Activated CD8-positive, alpha-beta memory T cell treated with anti-CD3 and anti-CD28 coated beads for 4 hours (primary cell): ENCODE measurements at regions not wholly inside any gene's neighbourhood (a gene's known extent, or its start where the extent isn't known, plus 50 kb on each side); places are given as distances from the start of the nearest gene placed in this dataset.

ENCODE experiments used
- DNase-seq, 2 donors: peaks; one replicate each; pipeline ENCODE4 v3.0.0-alpha.2; 2020; ENCODE audit warnings: low read depth in 2 of 2

DNA sequence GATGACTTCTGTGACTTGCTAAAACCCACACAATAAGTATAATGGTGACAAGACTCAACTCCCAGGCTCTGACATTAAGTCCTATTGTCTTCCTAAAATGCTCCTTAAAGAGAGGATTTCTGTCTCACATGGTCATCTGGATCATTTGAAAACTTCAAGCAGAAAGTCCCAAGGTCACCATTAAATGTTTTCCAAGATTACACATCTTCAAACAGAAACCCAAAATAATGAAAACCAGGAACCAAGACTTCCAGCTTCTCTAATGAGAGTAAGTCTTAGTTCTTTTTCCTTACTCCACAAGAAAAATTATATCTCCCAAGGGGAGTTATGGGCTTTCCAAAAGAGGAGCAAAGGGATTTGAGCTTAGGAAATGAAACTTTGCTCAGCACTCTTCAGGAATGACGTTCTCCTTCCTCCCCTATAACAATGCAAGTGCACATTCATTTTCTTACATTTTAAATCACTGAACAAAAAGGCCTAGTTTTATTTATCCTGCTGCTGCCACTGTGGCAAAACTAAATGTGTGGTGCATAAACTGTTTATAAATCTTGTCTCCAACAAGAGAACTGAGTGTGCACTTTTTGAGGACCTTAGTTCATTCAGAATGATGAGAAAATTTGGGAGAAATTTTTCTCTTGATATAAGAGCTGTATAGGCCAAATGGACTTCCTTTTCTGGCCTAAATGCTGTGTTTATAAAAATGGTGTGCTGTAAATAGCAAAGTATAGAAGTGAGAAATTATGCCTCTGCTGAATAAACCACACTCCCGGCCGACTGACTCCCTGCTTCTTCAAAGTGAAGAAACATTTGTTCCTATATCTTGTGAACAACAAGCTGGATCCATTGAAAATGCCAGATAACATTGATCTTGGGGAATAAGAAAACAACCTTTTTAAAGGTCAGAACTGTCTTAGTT, 148.4 kb upstream of the PLEKHG7 start:
- no peak for DNase-seq

DNA sequence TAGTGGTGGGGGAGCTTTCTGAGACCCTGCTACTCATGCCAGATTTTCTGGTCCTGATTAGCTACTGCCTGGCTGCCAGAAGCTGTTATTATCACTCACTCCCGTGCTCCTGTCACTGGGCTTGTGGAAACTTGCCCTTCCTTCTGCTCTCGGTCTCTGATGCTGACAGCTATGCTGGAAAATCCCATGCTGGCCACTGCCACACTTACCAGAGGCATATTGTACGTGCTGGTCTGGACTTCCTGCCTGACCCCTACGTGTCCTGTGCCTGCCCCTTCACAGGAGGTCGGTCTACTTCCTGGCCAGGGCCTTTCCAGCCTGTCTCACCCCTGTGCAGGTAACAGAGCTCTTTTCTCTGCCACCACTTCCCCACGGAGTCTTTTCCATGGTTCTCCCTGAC, 149.4 kb upstream of the PLEKHG7 start:
- no peak for DNase-seq

DNA sequence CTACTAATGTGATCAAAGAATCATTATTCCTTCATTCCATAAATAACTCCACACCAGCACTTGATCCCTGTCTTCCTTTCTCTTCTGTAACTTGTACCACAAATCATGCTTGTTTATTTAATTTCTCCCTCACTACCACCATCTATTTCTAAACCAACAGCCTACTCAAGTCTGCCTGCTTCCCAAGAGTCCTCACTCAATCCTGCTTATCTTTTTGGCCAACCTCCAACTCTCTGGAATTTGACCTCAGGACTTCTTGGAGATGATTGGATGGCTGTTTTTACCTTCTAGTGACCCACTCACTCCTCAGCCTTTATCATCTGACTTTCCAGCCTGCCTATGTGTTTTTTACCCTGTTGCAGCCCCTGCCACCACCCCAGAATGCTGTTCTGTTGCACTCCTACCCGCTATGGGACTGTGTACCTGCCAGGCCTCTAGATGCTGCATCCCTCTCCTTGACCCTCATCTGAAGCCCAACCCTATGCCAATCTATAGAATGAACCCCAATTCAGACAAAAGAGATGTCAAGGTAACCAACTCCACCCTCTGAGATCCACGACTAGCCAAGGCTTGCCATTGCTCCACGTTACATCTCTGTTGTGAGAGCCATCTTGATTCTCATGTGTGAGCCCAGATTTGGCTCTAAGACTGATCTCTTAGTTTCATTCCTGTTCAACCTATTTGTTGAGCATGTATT, 150.2 kb upstream of the PLEKHG7 start:
- DNase-seq: no peak

DNA sequence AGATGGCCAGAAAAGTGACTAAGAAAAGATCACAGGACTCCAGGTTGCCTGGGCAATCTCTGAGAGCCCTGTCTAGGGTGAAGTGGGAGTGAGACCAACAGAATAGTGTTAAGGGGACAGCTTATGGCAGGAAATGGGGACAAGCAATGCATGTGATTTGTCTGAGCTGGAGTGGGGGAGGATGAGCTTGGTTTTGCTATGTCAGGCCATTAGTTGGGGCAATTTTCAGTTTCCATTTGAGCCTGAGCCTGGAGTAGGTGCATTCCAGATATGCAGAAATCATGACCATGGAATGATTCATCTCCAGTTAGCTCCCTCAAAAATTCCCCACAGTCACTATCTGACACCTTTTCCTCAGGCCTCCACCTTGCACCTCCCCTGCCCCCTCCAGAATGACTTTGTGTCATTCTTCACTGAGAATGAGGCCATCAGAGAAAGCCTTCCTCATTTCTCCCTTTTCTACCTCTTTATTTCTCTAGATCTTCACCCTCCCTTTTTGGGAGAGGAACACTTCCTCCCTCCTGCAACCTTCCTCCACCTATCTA, 150.9 kb upstream of the PLEKHG7 start:
- DNase-seq: no peak

DNA sequence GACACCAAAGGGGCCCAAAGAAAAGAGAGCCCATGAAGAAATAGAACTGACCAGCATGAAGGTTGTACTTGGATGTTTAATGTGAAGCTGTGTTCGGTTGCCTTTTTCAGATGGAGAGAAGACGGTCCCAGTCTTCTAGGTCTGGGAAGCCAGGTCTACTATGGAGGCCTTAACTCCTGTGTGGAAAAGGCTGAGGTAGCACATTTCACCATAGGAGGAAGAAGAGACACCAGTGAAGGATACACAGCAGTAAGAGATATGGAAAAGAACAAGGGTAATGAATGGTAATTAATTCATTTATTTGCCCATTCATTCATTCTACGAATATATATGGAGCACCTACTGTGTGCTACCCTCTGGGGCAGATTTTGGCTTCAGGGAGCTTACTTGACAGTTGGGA, 151.6 kb upstream of the PLEKHG7 start:
- no peak for DNase-seq

DNA sequence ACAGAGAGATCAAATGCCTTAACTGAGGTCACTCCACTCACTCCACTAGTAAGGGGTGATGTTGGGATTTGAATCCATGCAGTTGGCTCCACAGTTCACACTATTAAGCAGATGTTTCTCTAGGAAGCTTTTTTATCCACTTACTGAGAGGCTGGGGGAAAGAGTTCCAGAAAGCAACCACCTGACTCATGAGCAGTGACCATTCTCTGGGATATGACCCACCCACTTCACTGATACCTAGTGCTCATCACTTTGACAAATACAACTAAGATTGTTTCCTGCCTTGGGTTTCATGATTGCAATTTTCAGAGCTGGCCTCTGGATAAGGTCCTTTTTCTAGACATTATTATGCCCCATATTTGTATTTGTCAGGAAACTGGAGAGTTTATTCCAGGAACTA, 152.1 kb upstream of the PLEKHG7 start:
- no peak for DNase-seq

DNA sequence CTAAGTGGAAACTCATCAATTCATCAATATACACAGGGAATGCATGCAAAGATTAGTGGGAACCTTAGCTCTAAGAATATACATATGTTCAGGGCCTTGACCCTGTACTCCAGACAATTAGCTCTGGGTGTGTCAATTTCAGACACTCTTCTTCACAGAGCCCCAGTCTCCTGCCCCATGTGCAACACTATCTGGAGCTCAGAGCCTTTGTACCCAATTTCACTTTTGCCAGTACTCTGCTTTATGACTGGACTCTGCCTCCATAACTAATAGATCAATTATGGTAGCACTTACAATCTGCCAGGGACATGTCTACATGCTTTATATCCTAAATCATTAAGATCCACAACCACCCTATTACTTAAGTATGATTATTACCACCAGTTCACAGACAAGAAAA, 152.5 kb upstream of the PLEKHG7 start:
- no peak for DNase-seq

DNA sequence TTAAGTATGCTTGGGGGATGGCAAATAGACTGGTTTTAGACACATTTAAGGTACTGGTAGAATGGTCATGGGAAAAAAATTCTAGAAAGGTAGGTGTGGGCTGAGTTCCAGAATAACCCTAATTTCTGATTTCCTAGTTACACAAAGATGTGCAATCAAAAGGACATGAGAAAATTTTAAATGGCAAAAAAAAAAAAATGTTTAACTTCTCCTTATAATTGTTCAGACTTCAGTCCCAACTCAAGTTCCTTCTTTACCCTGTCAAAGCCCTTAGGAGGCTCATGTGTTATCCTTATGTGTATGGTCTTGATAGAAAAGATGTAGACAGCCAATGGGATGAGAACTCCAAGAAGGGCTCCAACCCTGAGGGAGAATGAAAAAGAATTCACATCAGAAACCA, 153.3 kb upstream of the PLEKHG7 start:
- no peak for DNase-seq

DNA sequence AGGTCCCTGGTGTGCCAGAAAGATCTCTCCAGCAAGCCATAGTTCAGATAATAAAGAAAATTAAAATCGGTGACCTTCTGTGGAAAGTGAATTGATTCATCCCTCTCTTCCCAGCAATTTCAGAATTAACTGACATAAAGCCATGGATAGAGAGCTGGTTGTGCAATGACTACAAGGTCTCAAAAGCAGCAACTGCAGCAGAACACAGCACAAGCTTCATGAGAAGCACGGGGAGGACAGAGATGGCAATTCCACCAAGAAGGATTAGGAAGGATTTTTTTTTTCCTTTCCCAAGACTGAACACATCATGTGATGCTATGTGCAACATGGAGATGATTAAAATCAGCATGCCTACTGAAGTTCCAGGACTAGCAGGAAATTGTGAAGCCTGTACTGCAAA, 154.9 kb upstream of the PLEKHG7 start:
- no peak for DNase-seq

DNA sequence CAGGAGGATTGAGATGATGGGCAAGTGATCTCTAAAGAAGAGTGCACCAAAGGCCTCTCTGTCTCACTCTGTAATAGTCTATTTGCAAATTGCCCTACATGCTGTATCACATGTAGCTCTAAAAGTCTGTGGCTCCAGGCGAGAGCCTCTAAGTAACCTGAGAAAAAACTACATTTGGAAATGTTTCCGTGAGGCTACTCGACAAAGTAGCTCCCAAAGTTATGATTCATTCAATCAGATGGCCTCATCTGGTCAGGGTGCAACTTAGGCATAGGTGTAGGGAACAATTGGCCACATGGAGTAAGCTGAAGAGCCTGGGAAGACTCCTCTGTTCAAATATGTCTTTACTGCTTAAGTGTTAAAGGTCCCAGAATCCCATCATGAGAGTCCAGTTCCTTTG, 155.4 kb upstream of the PLEKHG7 start:
- no peak for DNase-seq

DNA sequence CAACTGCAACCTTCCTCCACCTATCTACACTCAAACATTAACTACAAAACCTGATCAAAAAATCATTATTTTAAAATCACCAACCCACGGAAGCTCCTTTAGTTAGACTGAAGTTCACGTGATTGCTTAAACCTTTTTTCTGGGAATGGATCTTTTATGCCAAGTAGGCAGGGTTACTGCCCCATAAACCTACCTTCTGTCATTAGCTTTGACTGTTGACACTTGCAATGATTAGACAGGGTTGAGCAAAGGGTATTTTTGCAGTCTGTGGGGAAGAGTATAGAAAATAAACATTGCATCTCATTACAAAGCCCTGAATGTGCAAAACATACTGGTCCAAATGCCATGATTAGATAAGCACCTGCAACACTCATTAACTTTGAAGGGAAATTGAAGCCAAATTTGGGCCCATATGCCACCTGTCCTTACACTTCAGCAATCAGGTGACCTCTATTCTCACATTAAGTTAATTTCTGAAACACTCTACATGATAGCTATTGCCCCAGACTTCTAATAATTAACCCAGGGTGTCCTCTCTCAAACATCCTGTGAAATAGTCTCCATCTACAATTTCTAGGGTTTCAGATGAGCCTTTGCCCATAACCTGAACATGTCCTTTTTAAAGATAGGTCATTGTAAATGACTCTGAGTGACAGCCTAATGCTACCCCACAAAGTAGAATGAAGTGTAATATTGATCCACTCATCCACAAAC, 156.0 kb upstream of the PLEKHG7 start:
- no peak for DNase-seq

DNA sequence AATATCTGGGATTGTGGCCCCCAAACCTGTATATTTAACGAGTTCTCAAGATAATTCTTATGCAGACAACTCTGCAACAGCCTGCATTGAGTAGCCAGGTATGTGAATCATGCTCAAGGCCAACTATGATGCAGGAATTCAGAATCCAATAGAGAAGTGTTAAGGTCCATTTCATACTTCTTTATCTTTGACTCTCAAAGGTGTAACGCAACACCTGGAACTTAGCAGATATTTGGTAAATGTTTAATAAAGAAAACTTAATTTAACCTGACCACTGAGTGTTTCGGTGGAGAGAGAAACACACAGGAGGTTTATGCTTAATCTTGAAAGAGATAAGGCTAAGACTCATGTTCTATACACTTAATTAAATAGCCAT, 156.5 kb upstream of the PLEKHG7 start:
- no peak for DNase-seq

DNA sequence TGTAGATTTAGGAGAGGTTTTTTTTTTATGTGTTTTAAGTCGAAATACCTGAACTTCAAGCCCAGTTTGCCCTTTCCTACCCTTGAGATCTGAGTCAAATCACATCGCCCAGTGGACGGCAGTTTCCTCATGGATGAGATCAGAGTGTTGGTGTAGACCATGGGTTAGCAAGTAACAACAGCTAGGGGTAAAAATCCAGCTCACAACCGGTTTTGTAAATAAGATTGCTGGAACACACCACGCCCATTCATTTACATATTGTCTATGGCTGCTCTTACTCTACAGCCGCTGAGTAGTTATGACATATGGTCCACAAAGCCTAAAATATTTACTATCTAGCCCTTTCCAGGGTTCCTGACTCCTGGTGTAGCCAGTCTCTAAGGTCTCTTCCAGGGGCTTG, 158.5 kb upstream of the PLEKHG7 start:
- DNase-seq: no peak

DNA sequence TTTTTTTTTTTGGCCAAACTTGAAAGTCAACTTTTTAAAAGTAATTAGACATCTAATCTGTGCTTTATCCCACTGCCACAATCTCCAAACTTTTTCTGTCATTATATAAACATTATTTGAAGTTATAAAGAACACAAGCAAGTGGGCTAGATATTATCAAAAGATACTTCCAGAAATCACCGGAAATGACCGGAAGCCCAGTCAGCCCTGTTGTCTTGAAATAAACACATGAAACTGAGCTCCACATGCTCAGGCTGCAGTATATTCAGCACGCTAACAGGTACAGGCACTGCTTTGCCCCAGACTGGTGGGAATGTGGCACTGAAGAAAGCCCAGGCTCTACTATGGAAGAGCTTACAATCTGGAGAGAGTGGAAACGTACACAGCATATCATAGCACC, 158.9 kb upstream of the PLEKHG7 start:
- no peak for DNase-seq

DNA sequence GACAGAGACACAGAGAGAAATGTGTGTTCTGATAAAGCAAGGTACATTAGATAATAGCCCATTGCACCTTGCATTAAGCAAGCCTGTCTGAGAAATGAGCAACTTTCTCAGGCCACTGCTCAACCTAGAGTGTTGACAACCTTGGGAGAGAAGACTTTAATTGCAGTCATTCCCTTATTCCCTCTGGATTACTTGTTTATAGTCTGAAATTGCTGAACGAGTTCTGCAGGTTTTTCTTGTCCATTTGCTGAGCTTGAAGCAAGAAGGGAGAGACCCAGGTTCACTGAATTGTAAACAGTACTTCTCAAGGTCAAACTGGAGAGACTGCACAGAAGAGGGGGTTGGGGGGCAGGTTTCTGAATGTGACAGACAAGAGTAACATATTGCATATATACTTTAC, 159.4 kb upstream of the PLEKHG7 start:
- no peak for DNase-seq

DNA sequence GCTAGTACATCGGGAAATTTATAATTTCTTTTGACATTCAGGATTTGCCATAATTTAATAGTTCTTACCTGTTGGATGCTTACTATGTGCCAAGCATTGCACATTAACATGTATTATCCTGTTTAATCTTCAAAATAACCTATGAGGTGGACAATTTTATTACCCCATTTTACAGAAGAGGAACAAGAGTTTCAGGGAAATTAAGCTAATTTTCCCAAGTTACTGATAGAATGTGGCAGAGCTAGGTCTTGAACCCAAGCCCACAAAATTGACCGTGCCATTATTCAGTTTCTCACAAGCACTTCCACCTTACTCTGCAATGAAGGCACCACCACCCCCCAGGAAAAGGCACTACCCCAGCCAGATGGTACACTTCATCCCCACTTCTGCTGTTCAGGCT, 161.1 kb upstream of the PLEKHG7 start:
- no peak for DNase-seq

DNA sequence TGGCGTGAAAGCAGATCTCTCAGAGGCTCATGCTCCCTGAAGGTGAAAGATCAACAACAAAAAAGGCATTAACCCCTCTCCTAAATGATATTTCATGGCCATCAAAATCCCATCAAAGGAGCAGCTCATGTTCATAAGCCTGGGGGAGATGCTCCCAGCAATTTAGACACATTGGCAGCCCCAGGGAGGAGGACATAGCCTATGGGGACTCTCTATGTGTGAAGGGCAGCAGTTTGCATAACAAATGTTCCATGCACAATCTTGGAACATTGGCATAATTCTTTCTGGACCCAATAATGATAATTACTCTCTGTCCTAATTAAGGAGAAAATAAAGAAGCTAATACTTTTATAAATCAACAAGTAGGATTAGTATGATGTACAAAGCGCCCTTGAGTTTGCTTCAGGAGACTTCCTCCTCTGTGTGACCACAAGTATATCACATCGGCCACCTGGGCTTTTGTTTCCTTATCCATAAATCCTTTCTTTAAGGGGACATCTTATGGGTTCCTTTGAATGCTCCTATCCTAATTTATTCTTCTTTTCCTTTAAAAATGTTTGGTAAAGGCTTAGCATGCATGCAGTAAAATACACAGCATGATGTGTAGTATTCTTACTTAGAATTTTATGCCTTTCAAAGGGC, 161.9 kb upstream of the PLEKHG7 start:
- DNase-seq: no peak

DNA sequence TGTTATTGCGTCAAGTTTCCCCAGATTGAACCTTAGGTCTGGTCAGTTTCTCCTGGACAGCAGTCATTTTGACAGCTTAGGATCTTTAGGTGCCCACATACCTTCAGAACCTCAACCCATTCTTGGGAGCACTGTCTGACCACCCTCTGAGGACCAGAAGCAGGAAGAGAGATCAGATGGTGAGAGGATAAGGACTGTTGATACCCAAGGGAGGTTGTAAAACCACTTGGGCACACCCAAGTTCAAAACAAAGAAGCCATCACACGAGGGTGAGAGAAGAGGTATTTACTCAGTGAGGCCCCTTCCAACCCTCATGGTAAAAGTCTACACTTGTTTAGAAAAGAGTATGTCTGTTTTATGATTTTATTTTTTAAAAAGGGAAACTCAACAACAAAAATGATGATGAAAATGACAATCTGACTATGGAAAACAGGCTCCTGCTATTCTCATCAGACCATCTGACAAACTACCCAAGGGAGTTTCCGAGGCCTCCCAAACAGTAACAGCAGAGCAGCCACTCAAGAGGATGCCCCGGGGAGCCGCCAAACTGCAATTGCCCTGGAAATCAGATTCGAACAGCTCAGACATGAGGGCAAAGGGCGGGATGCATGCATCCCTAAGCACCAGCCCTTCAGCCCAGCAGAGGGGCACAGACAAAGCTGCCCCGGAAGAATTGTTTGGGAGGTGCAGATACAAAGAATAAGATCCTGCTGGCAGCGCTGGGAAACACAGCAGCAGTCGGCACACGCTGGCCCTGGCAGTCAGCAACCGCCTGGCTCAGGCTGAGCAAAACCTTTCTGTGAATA, 162.6 kb upstream of the PLEKHG7 start:
- no peak for DNase-seq

DNA sequence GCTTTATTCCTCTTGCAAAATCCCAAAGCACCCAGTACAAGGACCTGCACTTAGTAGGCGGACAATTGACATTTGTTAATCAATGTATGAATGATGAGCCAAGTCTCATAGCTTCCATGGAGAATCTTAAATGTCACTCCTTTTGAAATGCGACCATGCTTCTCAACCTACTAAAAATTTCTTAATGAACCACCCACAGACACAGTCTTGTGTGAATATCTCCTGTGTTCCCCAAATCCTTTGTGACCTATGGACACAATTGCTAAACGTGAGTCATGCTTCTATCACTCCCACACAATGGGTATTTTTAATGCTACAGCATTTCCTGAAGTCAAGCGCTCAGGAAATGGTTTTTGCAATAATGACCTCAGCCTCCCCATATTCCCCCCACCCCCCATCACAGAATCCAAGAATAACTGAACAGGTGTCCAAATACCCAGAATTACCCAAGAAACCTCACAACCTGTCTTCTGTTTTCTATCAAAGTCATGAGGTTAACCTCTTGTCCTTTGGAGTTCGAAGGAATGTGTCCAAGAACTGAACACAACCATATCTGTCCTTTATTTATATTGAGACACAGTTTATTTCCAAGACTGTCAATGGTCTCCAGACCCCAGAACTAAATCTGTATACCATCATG, 163.6 kb upstream of the PLEKHG7 start:
- DNase-seq: no peak

DNA sequence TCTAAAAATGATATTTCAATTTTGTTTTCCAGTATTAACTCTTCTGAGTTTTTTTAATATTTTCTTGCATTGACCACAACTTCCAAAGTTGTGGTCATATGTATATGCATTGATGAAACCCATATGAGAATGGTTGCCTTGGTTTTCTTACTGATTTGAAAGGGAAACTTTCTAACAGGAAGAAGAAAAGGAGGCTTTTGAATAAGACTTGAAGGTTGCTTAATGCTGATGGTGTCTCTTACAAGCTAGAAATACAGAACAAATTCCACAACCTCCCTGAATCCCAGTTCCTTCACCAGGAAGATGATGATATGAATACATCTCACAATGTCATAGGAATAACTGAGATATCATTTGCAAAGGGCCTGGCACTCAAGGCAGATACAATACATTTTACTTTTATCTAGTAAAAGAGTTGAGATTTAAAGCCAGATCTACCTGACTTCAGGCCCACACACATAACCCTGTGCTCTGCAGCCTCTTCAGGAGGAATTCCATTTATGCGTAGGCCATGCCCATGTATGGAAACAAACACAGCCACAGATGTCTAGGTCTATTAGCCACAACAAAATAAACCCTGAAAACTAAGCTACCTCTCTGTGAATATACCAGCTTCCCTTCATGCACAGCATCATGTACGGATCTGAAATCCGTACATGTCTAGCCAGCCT, 165.4 kb upstream of the PLEKHG7 start:
- DNase-seq: no peak
